ENCODE measurements at regions not wholly inside any gene's neighbourhood (a gene's known extent, or its start where the extent isn't known, plus 50 kb on each side); places are given as distances from the start of the nearest gene placed in this dataset.

DNA sequence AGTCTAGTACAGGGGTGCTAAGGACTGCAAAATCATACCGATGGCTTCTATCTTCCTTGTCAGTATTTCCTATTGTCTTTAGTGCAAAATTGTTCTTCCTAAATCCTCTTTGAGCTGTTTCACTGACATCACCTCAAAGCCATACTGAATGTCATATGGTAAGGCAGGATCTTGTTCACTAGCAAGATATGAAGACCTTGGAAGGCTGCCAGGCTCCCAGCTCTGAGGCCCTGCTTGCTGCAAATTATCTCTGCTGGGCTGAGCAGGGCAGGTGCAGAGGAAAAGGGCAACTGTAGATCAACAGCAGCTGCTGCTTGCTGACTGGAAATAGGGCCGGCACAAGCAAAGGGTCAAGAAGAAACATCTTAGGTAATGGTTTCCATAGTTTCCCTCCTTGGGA is 58.2 kb downstream of the PMAIP1 start:
- DNase-seq, result peak; percentile 91

DNA sequence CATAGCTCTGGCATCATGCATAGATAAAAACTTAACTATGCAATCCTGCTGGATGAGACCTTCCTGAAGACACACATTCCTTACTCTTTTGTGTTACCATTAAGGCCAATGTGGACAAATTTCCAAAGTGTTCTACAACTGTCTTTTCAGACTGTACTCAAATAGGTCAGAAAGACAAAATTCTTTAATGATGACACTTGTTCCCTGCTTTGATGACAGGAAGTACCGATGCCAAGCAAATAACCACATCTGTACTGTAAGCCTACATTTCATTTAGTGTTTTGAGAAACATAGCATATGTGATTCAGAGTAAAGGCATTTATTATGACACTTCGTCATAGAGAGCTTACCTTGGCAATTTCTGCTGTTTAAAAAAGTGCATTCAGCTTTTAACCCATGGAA is 55.0 kb downstream of the PMAIP1 start:
- DNase-seq, result no peak

DNA sequence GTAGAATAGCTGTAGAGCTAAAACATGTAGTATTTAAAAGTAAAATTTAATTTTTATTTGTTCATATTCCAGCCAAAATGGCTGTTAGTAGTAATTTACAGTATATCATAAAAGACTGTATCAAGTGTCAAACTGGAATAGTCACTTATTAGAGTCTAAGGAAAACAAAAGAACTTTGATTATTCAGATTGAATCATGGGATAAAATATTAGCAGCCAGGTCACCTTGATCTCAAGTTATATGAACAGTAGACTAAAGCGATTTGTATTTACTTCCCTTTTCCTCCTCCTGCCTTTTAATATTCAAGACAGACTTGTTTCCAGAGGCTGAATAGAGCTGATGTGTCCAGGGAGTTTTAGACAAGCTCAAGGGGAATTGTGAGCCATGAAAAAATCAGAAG is 54.4 kb downstream of the PMAIP1 start:
- DNase-seq, result no peak

Data from DMS 273 treated with DMSO at 0.1 percent for 48 hours (cell line).